HG03066 (cell line): ENCODE measurements at regions not wholly inside any gene's neighbourhood (a gene's known extent, or its start where the extent isn't known, plus 50 kb on each side); places are given as distances from the start of the nearest gene placed in this dataset.
"Not testable (repeated sequence)": the region's sequence is repeated elsewhere in the genome, so short reads cannot be mapped to it uniquely, and the experiment has no call there.

Experiments
- ATAC-seq: cut with Tn5 transposase; IDR thresholded peaks from one replicate; pipeline ENCODE4 v1.9.1; 2021; ENCODE audit warnings: low read depth; ENCODE audit not compliant: unreplicated experiment

DNA sequence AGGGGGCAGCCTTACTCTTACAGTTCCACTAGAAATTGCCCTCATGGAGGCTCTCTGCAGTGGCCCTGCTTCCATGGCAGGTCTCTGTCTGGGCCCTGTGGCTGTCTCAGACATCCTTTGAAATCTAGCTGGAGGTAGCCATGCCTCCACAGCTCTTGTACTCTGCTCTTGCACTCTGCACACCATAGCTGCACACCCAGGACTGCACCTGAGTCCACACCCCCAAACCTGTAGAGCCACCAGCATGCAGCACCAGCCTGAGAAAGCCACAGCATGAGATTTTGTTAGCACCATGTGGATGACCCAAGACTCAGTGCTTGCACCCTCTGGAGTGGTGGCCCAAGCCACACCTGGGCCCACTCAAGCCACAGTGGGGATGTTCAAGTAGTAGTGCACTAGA, 376.2 kb upstream of the RND3 start:
- ATAC-seq: no peak

DNA sequence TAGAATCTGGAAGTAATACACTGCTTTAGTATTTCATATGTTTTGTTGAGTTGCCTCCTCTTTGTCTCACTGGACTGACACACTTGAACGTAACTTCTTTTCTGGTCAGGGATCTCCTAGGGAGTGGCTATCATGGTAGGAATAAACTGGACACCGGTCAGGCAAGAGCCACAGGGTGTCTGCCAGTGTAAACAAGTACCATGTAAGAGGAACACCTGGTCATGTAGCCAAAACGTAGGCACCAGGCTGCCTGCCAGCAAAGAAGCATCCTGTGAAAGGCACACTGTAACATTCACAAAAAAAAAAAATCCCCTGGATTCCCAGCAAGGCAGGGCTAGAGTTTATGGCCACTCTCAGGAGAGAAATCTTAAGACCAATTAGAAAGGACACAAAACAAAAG, 372.8 kb upstream of the RND3 start:
- ATAC-seq: no peak

DNA sequence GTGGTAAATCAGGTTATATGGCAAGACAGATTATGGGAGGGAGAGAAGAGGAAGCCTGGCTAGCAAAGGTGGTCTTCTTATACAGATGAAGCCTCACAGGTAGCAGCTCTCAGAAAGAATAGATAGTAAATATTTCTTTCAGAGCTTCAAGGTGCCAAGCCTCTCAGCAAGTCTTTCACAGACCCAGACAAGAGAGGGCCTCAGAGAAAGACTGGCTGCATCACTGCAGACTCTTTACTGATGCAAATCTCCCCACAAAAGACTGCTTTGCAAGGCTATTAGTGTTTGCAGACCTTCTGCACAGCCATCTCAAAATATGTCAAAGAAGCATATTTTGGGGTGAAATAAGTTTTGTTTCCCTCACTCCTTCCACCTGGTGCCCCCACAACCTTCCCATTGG, 372.4 kb upstream of the RND3 start:
- ATAC-seq: no peak

DNA sequence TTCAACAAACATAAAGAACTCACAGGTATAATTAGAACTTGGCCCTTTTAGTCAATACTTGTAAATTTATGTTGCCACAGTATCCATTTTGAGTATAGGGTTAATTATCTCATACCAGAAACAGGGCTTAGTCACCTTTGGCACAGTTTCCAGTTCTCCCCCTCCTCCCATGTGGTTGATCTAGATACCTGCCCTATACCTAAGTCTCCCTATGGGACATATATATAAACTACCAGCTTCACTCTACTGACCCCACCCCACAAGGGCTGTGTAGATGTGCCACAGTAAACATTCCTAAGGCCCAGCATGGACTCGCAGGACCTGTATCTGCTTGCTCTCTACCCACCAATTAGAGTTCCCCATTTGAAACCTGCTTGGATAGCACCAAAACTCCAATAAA, 371.7 kb upstream of the RND3 start:
- no peak for ATAC-seq

DNA sequence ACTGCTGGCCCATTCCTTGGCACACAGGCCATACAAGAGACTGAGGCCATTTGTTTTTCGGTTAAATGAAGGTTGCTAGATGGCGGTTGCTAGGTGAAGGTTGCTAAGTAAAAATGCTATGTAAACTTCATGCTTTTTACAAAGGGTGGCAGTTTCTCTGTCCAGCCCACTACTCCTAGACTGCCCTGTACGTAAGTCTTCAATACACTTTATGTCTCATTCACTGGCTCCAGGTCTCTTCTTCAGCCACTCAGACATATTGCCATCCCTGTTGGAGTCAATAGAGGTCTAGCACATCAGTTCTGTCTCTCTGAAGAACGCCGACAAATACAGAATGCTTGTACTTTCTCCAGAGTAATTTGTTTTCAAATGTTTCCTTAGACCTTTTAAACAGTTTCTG, 370.9 kb upstream of the RND3 start:
- ATAC-seq: no peak

DNA sequence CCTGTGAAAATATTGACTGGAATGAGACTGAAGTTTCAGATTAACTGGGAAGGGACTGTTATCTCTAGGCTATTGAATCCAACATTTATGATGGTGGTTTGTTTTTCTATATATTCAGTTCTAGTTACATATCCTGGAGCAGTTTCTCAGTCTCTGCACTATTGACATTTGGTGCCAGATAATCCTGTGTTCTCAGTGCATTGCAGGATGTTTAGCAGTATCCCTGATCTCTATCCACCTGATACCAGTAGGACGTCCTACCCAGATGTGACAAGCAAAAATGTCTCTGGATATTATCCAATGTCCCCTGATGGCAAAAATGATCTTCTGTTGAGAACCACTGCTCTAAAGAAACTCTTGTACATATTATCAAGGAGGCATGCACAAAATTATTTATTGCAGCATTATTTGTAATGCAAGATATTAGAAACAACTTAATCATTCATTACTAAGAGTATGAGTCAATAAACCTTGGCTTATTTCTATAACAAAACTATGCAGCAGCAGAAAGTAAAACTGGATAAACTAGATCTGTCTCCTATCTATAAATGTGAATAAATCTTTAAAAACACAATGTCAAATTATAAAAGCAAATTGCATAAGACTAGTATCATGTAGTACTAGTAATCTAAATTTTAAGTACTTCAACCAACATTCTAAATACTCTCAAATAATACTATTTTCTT, 369.3 kb upstream of the RND3 start:
- no peak for ATAC-seq

DNA sequence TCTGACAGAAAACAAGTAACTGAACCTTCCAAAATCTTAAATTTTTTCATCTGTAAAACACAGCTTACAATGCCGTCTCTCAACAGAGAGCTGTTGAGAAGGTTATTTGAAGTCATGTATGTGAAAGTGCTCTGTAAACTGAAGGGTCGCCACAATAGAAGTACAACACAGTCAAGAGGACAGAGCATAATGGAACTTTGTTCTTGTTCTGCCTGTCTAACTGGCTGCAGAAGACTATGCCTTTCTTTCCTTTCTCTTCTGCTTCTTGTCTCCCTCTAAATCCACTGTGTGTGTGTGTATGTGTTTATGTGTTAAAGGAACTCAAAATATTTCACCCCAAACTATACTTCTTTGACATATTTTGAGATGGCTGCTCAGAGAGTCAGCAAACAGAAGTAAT, 365.8 kb upstream of the RND3 start:
- no peak for ATAC-seq

DNA sequence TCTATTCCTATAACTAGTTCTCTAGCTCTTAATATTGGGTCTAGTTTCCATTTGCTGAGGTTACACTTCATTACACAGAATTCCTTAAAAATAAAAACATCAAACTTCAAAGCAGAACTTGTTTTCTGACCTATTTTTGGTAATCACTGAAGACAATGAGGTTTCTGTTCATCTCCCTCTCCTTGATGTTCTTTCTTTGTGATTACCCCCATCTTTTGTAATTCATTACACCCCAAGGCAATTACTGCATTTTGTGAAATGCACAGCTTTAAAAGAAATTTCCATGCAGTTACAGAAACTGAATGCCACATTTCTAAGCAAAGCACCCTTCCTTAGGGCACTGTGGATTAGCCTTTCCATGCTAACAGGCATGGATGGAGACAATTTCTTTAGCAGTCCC, 363.2 kb upstream of the RND3 start:
- no peak for ATAC-seq

DNA sequence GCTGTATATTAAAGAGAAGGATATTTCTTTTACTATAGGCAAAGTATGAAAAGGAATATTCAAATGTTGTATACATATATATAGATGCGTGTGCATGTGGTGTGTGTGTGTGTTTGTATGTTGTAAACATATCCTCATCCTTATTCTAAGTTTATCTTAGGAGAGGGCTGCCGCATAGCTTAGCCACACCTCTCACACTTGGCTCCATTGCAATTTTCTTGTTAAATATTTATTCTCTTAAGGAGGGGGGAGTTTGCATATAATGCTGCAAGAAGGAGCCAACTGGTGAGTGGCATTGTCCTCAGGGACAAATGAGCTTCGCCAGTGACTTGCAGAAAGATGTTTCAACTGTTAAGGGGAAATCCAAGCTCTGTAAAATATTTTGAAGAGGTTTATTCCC, 360.1 kb upstream of the RND3 start:
- ATAC-seq: no peak

DNA sequence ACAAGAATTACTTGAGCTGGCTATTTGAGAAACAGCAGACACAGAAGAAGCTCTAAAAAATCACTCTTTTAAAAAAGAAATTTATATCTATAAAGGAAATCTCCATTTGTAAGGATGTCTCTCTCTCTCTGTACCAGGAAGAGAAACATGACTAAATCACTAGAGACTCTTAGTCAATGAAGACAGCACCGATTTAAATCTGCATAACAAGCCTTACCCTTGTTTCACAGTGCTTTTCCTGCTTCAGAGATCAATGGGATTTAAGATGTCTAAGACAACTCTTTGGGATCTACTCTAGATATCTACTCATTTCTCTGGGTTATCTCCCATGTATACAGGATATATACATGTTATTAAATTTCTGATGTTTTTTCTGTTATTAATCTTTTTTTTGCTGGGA, 359.2 kb upstream of the RND3 start:
- ATAC-seq: no peak

DNA sequence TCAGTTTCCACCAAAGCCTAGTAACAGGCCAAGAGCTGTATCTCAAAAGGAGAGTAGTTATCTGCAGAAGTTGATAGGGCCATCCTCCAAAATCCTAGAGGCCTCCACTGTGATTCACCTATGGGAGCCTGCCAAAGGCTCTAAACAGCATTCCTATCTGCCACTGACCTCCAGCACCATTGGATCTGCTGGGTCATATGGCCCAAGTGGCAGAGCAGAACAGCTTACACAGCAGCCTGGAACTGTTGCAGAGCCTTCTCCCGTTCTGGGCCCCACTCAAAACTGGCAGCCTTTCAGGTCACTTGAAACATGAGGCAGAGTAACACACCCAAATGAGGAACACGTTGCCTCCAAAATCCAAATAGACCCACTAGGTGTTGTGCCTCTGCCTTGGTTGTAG, 345.2 kb upstream of the RND3 start:
- ATAC-seq: no peak

DNA sequence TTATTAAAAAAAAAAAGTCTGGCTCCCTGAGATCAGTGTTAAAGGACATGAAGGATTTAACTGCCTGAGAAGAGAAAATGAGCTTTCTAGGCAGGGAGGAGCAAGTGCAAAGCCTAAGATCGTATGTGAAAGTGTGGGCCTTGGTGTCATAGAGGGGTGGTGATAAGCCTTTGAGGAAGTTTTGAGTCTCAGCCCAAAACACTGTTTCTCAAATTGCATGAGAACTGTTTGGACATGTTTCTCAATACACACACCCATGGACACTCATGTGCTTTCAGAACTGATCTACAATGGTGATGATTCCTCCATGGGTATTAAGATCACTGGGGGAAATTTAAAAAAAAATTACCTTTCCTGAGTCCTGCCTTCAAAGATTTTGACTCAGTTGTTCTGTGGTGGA, 336.7 kb upstream of the RND3 start:
- ATAC-seq: no peak

DNA sequence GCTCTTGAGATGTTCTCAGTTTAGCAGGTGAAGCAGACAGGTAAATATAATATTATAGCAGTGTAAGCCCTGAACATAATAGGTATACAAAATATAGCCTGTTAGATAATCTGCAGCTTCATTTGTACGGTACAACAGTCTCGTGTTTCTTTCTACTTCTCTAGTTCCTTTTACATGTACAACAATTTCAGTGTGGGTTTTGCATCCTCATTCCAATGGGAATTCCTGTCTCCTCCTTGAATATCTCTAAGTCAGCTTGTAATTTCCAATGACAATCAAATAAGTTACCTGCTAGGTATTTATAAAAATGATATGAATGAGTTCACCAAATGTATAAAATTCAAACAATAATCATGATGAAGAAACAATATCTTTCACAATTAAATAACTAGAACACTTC, 330.0 kb upstream of the RND3 start:
- no peak for ATAC-seq

DNA sequence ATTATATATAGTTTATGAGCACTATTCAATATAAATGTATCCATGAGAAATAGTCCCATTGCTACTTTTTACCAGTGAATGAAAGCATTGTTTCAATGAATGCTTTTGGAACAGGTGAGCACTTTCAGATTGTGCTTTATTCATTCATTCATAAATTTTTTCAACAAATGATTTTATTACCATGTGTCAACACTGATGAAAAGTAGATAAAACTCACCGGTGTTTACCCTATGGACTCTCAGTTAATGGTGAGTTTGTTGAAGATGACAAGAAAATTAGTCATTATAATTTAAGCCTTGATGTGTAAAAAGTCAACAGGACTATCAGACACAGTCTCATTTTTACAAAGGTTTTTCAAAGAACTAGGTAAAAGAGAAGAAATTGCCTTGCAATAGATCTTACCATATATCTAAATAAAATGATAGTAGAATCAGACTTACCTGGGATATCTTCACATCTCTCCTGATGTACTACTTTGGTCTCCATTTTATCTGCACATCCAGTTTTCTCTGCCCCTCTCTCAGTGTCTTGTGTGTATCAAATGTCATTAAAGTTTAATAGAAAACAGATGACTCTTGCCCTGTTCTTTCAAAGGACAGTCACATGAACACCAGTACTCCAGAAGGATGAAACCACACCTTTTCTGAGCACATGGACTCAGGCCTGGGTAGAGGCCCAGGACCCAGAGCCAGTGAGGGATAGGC, 325.3 kb upstream of the RND3 start:
- ATAC-seq: no peak

DNA sequence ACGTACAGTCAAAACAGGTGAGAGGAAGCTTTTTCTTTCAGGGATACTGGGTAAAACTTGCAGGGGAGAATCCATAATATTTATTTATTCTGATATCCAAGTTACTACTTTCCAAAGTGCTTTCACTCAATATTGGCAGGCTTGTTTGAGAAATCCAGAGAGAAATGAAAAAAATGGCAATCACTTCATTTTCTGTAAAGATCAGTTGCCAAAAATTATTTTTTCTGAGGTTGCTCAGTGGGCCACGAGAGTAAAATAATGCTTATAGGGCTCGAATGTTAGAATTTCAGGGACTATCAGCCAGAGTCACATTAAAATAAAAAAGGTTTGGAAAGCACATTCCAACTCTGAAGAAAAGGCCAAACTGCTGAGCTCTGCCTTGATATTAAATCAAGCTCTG, 324.6 kb upstream of the RND3 start:
- no peak for ATAC-seq

DNA sequence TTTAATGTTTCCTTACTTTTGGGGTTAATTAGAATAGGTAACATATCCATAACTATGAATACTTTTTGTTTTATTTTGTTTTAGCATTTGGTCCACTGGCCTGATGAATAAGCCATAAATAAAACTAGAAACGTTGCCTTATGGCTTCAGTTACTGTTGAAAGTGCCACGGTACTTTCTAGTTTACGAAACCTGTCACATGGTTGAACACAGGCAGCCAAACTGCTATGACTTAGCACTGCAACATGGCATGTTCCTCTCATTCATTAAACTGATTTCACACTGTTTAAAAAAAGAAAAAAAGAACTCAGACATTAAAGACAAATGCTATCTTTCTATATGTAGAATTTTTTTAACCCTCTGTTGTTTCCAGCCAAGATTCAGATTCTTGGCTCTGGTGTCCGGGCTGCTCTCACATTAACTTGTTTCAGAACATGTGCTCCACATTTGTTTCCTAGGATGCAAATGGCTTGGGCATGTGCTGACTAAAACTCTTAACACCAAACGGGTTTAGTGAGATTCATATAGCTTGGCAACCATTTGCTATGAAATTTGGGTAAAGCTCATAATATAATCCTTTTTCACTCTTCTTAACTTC, 323.9 kb upstream of the RND3 start:
- ATAC-seq: no peak

DNA sequence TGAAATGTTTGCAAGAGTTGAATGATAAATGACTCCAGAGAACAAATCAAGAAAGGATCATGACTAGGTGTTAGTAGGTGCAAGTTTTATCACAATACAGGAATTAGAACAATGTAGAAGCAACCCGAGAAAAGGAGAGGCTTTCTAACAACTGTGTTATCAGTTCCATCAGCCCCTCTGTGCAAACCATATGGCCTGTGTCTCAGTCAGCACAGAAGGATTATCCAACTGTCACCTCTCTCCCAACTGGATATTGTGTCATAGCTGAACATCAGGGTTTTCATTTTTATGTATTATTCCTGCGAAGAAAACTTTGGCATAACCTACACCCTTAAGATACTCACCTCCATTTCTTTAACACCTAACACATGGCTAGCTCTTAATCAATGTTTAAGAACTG, 321.6 kb upstream of the RND3 start:
- no peak for ATAC-seq

DNA sequence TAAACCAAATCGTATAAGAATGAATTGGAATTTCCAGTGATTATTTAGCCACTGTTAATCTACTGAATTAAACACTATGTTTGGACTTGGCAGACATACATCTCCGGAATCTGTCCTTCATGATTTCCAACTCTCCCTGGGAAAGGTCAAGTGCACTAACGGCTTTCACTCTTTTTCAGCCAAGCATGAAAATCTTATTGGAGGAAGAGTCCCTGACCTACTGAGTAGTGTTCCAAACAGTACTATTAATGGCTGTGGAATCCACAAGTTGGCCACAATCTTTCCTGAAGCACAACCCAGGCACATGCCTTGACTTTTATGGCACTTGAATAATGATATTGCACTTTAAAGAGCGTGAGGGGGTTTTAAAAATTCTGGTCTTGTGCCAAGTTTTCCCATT, 318.9 kb upstream of the RND3 start:
- no peak for ATAC-seq

DNA sequence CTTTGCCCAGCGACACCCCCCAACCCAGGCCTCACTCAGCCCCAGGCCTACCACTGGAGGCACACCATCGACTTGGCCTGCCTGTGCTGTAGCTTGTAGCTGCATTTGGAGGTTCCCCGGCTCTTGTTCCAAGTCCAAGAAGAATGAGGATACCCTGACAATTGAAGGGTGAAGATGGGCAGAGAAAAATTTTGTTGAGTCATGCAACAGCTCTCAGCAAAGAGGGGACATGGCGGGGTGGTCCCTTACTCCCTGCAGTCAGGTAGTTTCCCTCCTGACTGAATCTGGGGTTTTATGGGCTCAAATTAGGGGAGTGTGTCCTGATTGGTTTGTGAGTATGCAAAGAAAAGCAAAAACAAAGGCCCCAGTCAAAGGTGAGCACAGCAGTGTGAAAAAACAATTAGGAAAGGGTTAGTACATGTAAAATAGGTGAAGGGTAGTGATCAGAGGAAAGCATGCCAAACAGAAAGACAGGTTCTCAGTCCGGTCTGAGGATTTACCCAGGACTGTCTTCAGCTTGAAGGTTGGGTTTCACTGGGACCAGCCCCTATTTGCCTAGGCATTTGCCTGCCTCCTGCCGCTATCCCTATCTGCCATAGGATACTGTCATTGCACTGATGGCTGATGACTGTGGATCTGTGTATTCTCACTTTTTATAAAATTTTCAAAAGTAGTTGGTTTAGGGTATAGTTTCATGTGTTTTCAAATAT, 316.4 kb upstream of the RND3 start:
- ATAC-seq: no peak

DNA sequence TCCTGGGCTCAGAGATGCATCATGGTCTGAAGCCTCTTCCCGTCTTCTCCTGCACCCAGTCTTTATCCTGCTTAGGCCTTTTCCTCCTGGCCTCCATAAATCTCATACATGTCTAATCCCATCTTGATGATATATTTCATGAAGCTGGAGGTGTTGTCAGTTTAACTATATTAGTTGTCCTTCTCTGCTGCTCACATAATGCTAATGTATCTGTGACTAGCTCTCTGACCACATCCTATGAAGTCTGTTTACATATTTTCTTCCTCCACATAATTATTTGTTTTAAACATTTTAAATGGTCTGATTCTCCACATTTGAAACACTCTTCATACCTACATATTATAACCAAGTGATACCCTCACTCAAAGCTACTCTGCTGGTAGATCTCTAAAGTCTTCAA, 315.2 kb upstream of the RND3 start:
- ATAC-seq: no peak

DNA sequence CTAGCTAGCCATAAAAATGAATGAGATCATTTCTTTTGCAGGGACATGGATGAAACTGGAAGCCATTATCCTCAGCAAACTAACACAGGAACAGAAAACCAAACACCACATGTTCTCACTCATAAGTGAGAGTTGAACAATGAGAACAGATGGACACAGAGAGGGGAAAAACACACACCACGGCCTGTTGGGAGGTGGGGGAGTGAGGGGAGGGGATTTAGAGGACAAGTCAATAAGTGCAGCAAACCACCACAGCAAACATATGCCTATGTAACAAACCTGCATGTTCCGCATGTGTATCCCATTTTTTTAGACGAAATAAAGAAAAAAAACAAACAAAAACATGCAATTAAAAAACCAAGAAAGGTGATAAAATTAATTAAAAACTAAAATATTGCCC, 308.8 kb upstream of the RND3 start:
- ATAC-seq: not testable (repeated sequence)
